Kidney epithelial cell (primary cell): ENCODE measurements at regions not wholly inside any gene's neighbourhood (a gene's known extent, or its start where the extent isn't known, plus 50 kb on each side); places are given as distances from the start of the nearest gene placed in this dataset.

Source experiments
- DNase-seq: peaks from one replicate; pipeline ENCODE4 v3.0.0-alpha.2; 2010; ENCODE audit warnings: low read depth
- H3K27me3 ChIP-seq: 2 replicates; pipeline ENCODE4 v1.6.0; 2011; ENCODE audit warnings: low read length; ENCODE audit not compliant: control insufficient read depth, insufficient read depth
- H3K36me3 ChIP-seq: 2 replicates; pipeline ENCODE4 v1.5.1; 2011; ENCODE audit warnings: low read length; ENCODE audit not compliant: control insufficient read depth, insufficient read depth
- H3K4me3 ChIP-seq: 2 replicates; pipeline ENCODE4 v1.5.1; 2011; ENCODE audit warnings: low read depth, mild to moderate bottlenecking, control low read depth, low read length
- TF ChIP-seq, protein P1 (sequence below): IDR thresholded peaks from 2 replicates; pipeline ENCODE4 v1.5.1; 2011; ENCODE audit warnings: mild to moderate bottlenecking, moderate library complexity, low read length, control low read depth, inconsistent platforms; ENCODE audit not compliant: insufficient read depth, poor library complexity, severe bottlenecking

DNA sequence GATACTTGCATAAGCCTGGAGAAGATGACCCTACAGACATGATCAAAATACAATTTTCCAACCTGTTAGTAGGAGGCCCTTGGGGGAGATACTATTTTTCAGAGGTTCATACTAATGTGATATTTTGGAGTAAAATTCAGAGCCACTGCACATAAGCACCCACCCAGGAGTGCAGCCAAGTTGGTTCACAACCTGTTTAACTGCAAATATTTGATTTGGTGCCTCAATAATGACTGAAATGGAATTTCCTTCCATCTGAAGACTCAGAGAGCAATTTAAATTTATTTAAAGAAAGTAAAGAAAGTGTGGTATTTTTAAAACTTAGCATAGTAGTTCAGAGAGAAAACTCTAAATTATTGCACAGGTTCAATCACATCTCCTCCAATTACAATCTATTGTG lies 77.5 kb upstream of the FBN2 start:
- Histone ChIP-seq H3K27me3 (no peaks in the 10 kb centered on the region), H3K4me3 (no peak overlapping the region), H3K36me3 (no peaks in the 10 kb centered on the region)
- no peak for DNase-seq
- TF ChIP-seq, protein P1, sequence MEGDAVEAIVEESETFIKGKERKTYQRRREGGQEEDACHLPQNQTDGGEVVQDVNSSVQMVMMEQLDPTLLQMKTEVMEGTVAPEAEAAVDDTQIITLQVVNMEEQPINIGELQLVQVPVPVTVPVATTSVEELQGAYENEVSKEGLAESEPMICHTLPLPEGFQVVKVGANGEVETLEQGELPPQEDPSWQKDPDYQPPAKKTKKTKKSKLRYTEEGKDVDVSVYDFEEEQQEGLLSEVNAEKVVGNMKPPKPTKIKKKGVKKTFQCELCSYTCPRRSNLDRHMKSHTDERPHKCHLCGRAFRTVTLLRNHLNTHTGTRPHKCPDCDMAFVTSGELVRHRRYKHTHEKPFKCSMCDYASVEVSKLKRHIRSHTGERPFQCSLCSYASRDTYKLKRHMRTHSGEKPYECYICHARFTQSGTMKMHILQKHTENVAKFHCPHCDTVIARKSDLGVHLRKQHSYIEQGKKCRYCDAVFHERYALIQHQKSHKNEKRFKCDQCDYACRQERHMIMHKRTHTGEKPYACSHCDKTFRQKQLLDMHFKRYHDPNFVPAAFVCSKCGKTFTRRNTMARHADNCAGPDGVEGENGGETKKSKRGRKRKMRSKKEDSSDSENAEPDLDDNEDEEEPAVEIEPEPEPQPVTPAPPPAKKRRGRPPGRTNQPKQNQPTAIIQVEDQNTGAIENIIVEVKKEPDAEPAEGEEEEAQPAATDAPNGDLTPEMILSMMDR, result no peak

DNA sequence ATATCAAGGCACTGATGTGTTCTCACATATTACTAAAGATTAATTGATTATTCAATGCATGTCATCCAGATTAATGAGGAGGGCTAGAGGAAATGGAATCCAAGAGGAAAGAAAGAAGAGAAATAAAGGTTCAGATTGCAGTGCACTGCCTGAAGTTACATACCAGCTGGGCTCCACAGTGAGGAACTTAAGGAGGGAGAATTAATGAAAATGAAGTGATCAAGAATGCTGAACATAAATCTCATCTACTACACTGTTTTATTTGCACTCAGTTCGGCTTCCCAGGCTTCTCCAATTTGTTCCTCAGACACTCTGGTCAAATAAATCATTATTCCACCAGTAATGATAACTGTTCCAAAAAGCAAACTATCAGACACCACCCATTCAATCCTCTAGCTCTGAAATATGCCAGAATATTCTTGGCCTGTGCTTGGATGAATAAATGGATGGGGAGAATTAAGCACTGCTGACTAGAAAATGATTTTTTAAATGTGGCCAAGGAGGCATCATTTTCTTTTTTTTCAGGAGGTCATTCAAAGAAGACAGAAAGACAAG lies 88.6 kb upstream of the FBN2 start:
- Histone ChIP-seq H3K36me3 (no peaks in the 10 kb centered on the region), H3K27me3 (no peaks in the 10 kb centered on the region), H3K4me3 (no peak overlapping the region)
- TF ChIP-seq, protein P1, result no peak
- DNase-seq, result no peak

DNA sequence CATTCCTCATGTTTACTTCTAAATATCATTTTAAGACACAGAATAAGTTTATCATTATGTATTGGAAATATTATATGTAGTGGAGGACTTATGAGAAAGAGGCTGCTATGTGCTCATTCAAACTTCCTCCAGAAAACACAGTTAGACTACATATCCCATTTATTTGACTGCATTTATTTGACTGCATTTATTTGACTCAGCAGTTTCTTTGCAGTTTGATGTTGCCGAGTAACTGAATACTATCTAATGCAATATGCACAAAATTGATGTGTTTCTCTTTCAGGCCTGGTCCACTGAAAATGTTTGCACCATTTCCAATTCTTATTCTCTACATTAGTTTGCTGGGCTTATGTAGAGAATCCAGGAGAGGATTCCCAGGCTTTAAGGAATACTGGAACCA lies 89.9 kb upstream of the FBN2 start:
- no peaks in the 10 kb centered on the region for H3K36me3 ChIP-seq
- no peaks in the 10 kb centered on the region for H3K27me3 ChIP-seq
- no peak overlapping the region for H3K4me3 ChIP-seq
- TF ChIP-seq, protein P1, result no peak
- DNase-seq, result no peak

DNA sequence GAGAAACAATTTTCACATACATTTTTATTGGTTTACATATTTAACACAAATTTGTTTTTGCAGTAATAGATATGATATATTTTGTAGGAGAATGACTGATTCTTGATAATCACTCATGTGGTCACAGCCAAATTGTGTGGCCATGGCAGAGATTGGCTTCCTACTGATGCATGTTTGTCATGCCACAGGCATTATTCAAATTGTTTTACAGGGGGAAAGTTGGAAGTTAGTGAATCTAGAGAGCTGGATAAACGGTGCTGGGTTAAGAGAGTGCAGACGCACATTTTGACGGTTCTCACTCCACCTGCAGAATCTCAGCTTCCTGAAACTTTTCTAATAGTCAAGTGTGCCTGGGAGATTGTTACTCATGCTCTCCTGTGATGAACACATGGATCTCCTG lies 91.1 kb upstream of the FBN2 start:
- no peak for DNase-seq
- no peaks in the 10 kb centered on the region for H3K27me3 ChIP-seq
- H3K36me3 ChIP-seq, result no peaks in the 10 kb centered on the region
- no peak overlapping the region for H3K4me3 ChIP-seq
- TF ChIP-seq, protein P1, result no peak

DNA sequence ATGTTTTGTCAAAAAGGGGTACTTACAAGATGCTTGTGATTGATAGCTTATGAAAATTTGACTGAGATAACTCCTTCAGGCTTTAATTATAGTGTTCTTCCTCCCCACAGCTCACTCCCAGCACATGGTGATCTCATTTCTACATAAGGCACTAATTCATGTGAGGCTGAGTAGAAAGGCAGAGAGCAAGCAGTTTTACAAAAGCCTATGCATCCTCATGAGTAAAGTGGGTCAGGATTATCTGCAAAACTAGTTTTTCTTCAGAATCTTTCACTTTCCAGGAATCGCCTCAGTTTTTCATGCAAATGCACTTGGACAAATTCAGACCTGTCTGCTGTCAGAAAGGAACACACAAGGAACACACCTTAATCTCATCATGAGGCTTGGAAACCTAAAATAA lies 92.1 kb upstream of the FBN2 start:
- Histone ChIP-seq H3K27me3 (no peaks in the 10 kb centered on the region), H3K4me3 (no peak overlapping the region), H3K36me3 (no peaks in the 10 kb centered on the region)
- no peak for DNase-seq
- TF ChIP-seq, protein P1, result no peak

DNA sequence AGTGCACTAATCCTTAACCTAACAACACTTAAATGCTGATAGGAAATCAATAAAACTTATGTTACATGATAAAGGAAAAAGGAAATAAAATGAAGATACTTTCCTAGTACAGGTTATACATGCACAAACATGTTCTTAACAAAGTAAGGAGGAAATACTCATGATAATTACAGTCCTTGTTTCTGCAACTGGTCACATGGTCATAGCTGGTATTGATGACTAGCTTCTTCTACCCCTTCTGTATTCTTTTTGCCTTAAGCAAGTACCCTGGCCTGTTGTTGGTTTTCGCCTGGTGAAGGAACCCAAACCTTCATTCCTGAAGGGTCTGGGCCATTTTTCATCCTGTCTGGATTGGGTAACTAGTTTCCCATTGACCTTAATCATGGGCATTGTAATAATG lies 93.7 kb upstream of the FBN2 start:
- H3K36me3 ChIP-seq, result no peaks in the 10 kb centered on the region

More for the DNA sequence above, 93.7 kb upstream of the FBN2 start:
- TF ChIP-seq, protein P1, result no peak
- no peak overlapping the region for H3K4me3 ChIP-seq
- DNase-seq, result no peak
- no peaks in the 10 kb centered on the region for H3K27me3 ChIP-seq
